ENCODE measurements at regions not wholly inside any gene's neighbourhood (a gene's known extent, or its start where the extent isn't known, plus 50 kb on each side); places are given as distances from the start of the nearest gene placed in this dataset.
A peak's percentile ranks its signal among the peaks of the same experiment; 100 is the strongest.
"Not testable (repeated sequence)": the region's sequence is repeated elsewhere in the genome, so short reads cannot be mapped to it uniquely, and the experiment has no call there.

- no peak for DNase-seq
These were observed 55.2 kb downstream of the GCC1 start for GRCh38 chr7:127530148-127530547.

GRCh38 chr7:127527561-127527960, 57.8 kb downstream of the GCC1 start:
- no peak for DNase-seq

DNA sequence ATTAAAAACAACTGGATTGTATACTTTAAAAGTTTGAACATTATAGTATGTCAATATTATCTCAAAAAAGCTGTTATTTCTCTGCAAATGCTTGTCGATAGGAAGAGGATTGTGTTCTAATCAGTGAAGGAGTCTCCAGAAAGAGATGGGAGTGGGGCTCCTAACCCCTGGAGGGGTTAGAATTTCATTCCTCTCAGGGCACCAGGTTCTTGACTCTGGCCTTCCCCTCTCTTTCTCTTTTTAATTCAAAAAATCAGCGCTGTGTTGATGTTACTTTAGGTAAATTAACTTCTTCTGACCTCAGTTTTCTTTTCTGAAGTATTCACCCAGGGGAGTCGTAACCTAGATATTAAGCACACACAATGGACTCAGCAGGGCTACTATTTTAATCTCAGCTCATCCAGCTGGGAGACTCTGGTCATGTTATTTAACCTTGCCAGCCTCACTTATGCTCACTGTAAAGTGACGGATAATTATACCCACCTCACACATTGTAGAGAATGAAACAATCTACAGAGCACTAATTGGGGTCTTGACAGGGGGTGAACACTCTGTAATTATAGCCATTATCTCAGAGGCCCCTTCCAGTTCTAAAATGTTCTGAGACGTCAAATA, 59.4 kb downstream of the GCC1 start:
- DNase-seq = no peak

GRCh38 chr7:127516320-127516719, 69.1 kb downstream of the GCC1 start:
- DNase-seq = no peak

DNA sequence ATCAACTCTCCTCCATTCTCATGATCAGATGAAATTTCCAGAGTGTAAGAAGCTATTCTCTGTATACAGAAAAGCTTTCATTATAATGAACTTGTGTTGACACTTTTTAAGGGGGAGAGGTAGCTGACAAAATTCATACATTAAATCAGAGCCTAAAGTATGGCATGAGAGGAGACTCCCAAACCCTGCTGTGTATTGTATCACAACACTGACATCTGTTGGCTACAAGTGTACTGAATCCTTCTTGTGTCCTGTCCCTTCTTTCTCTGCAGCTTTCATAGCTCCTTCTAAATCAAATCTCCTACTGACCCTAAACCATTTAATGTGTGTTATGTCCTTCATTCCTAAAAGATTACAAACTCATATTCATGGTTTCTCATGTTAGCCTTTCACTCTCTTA, 70.9 kb downstream of the GCC1 start:
- no peak for DNase-seq

GRCh38 chr7:127513311-127513710, 72.1 kb downstream of the GCC1 start:
- no peak for DNase-seq

GRCh38 chr7:127512663-127513062, 72.7 kb downstream of the GCC1 start:
- no peak for DNase-seq

DNA sequence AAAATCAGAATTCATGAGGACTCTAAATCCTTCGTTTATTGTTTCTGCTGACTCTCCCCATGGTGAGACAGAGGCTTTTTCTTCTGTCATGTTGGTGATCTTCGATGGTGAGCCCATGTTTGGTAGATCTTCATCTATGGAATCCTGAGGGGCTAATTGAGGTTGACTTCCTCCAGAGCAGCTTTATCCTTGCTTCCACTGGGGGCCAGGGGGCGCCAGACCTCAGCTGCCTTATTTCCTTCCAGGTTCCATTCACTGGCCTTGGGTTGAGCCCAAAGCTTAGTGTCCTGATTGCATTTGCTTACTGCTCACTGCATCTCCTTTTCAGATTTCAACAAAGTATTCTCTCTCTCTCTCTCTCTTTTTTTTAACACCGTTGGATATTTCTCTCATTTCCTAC, 80.7 kb downstream of the GCC1 start:
- DNase-seq = peak; percentile 30

DNA sequence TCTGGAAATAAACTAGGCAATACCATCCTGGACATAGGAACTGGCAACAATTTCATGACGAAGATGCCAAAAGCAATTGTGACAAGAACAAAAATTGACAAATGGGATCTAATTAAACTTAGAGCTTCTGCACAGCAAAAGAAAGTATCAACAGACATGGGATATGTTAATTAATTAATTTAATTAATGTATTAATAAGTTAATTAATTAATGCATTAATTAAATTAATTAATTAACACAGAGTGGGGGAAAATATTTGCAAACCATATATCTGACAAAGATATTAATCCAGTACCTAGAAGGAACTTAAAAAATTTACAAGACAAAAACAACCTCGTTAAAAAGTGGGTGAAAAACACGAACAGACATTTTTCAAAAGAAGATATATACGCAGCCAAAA, 83.6 kb downstream of the GCC1 start:
- DNase-seq = no peak

DNA sequence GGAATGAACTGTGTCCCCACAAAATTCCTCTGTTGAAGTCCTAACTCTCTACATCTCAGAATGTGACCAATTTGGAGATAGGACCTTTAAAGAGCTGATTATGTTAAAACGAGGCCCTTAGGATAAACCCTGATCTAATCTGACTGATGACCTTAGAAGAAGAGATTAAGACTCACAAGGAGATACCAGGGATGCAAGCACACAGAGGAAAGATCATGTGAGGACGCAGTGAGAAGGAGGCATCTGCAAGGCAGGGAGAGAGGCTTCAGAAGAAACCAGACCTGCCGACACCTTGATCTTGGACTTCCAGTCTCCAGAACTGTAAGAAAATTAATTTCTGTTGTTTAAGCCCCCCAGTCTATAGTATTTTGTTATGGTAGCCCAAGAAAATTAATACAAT, 94.9 kb upstream of the ZNF800 start:
- DNase-seq = no peak

GRCh38 chr7:127486654-127487053, 94.1 kb upstream of the ZNF800 start:
- no peak for DNase-seq

DNA sequence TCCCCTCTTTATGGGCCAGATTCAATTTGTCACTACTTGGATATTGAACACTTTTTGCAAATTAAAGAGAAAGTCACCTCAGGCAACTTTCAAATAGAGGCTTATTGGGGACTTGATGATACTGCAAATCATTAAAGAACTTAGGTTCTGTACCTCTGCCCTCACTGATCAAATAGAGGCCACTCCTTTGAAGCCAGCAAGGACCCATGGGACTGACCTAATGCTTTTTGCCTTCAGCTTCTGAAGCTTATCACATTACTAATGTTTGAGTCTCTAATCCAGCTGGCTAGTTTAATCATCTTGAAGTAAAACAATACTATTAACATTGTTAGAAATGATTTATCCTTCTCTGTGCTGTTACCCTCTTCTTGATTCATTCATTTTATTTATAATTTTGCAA, 93.0 kb upstream of the ZNF800 start:
- DNase-seq = no peak

GRCh38 chr7:127484954-127485353, 92.4 kb upstream of the ZNF800 start:
- DNase-seq = no peak

DNA sequence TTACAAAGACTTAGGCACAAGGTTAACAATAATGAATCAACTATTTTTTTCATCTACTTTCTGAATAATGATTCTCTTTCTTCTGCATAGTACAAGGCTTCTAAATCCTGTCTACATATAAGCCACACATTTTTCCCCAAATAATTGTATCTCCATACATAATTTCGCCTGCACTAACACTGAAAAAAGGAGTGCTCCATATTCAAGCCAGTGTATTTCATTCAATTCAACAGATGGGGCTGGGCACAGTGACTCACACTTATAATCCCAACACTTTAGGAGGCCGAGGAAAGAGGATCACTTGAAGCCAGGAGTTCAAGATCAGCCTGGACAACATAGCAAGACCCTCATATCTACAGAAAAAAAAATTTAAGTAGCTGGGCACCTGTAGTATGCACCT, 86.0 kb upstream of the ZNF800 start:
- DNase-seq = no peak

DNA sequence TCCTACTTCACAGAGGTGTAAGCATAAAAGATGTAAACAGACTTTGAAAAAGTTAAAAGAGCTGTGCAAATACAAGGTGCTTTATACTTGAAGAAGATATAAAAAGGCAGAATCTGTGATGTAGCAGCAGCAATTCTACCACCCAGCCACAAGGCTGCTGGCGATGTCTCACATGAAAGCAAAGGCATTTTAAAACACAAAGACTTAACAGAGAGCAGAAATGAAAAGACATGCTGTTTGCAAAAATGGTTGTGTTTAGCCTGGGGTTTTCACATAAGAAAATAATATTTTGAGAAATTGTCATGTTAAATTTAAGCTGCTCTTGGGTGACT, 85.5 kb upstream of the ZNF800 start:
- DNase-seq = no peak

- DNase-seq = no peak
These were observed 85.0 kb upstream of the ZNF800 start for GRCh38 chr7:127477295-127478023.

DNA sequence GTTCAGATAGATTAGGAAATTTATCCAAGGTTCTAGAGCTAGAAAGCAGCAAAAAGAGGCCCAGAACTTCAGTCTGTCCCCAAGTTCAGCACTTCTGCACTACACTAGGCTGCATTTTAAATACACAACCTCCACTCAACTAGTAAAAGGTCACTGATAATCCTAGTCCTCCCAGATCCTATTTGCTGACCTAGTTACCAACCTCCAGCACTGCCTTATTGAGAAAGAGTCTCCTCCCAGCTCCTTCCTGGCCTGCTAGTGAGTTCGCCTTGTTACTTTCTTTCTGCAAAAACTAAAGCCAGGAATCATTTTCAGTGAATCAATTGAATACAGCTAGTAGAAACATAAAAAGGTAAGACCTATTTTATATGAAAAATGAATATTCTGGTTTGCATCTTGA, 84.1 kb upstream of the ZNF800 start:
- no peak for DNase-seq

DNA sequence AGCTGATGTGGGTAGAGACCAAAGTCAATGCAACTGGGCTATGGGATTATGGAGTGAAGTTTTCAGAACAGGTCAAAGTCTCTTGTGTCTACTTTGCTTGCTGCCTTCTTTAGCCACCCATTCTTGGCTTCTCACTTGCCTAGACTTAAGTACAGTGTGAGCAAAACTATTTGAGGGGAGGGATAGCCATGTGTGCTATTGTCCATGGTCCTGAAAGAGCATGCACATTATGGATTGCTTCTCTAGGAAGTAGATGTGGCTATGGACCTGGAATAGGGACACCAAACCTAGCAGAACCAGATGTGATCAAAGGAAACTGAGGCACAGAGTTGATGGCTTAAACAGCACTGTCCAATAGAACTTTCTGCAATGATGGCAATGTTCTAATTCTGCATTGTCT, 81.9 kb upstream of the ZNF800 start:
- no peak for DNase-seq

DNA sequence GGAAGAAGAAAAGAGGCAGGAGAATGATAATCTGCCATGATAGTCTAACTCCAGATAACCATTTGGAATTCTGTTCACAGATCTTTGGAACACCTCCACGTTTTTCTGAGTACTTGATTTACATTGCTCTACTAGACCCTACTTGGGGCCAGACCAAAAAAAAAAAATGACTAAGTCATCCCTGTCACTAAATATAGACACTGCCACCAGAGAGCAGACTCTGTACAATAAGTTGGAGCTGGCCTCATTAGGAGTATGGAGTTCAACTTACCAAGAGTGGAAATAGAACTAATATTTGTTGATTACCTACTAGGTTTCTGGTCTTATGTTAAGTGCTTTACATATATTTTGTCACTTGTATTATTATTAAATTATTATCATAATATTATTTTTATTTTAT, 80.9 kb upstream of the ZNF800 start:
- no peak for DNase-seq

DNA sequence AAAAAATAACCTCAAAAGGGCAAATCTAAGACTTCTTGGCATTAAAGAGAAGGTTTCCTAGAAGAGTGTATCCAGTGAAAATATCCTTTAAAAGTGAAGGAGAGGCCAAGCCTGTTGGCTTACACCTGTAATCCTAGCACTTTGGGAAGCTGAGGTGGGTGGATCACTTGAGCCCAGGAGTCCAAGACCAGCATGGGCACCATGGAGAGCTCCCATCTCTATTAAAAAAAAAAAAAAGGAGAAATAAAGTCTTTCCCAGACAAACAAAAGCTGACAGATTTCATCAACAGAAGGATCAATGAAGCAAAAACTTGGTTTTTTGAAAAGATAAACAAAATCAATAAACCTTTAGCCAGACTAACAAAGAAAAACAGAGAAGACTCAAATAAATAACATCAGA, 67.6 kb upstream of the ZNF800 start:
- DNase-seq = no peak

DNA sequence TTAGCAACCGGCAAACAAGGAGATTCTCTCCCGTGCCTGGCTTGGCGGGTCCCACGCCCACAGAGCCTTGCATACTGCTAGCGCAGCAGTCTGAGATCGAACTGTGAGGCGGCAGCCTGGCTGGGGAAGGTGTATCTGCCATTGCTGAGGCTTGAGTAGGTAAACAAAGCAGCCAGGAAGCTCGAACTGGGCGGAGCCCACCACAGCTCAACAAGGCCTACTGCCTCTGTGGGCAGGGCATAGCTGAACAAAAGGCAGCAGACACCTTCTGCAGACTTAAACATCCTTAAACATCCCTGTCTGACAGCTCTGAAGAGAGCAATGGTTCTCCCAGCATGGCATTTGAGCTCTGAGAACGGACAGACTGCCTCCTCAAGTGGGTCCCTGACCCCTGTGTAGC, 58.8 kb upstream of the ZNF800 start:
- not testable (repeated sequence) for DNase-seq

- no peak for DNase-seq
These were observed 56.1 kb upstream of the ZNF800 start for GRCh38 chr7:127448566-127448965.

DNA sequence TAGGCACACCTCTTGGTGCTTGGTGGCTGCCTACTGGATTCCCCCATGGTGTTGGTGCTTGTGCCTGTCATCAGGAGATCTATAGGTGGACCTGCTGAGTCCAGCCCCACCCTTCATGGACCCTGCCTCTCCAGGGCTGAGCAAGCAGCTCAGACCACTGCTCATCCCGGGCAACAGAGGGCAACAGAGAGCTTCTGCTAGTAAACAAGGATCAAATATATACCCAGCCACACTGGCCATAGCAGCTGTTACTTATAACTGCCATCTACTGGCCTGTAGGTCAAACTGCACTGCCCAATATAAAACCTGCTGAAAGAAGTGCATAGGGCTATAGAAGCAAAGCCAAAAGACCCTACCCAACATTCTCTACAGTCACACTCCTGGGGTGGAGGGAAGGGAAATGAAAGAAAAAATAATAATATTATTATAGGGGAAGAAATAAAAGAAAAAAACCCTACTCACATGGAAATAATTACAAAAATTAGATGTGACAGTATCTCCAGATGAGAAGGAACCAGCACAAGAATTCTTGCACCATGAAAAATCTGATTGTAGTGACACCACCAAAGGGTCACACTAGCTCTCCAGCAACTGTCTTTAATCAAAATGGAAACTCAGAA, 54.9 kb upstream of the ZNF800 start:
- DNase-seq = peak; percentile 39

GRCh38 chr7:127446842-127447241, 54.3 kb upstream of the ZNF800 start:
- DNase-seq = no peak

All from stimulated activated CD4-positive, alpha-beta T cell treated with anti-CD3 and anti-CD28 coated beads, Interleukin-4, amount 100 ng/mL, for 1 hour (primary cell).